ENCODE measurements at regions not wholly inside any gene's neighbourhood (a gene's known extent, or its start where the extent isn't known, plus 50 kb on each side); places are given as distances from the start of the nearest gene placed in this dataset.
"Not testable (repeated sequence)": the region's sequence is repeated elsewhere in the genome, so short reads cannot be mapped to it uniquely, and the experiment has no call there.

DNA sequence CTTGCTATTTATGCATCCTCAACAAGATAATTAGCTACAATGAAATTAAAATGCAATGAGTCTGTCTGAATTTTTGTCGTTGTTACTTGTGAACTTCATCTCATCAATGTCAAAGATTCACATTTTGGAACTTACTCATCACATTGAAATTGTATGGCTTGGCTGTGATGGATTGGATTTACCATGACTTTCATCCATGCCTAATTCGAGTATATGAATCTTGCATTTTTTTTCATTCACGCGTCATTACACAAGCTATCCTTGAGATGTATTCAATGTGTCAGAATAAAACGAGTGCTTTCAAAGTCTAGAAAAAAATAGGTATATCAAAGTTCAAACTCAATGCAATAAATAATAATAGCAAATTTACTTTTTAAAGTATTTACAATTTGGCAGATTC is 265.3 kb downstream of the MAP2K6 start:
- Histone ChIP-seq H3K27ac (ENCODE audit: low read depth, low read length) (no peak overlapping the region), H3K9me3 (ENCODE audit: low read length) (no peaks in the 10 kb centered on the region), H3K27me3 (ENCODE audit: insufficient read depth, low read length, poor library complexity, severe bottlenecking) (no peaks in the 10 kb centered on the region), H3K36me3 (ENCODE audit: insufficient read depth, low read length) (no peaks in the 10 kb centered on the region), H3K4me1 (ENCODE audit: insufficient read depth, low read length) (no peaks in the 10 kb centered on the region), H3K4me3 (ENCODE audit: low read length) (no peak overlapping the region)
- H3K4me3 Mint-ChIP-seq, result no peak overlapping the region
- no peaks in the 10 kb centered on the region for H3K4me1 Mint-ChIP-seq
- no peaks in the 10 kb centered on the region for H3K36me3 Mint-ChIP-seq
- H3K27me3 Mint-ChIP-seq, result peaks cover 0 to 3% of the 10 kb centered on the region in 2 donors
- ChIA-PET CTCF (no interaction called here), POLR2A (no interaction called here)
- H3K27ac Mint-ChIP-seq, result no peak overlapping the region
- H3K9me3 Mint-ChIP-seq, result peaks cover 2 to 5% (median 4%) of the 10 kb centered on the region in 5 donors
- no peak for DNase-seq

DNA sequence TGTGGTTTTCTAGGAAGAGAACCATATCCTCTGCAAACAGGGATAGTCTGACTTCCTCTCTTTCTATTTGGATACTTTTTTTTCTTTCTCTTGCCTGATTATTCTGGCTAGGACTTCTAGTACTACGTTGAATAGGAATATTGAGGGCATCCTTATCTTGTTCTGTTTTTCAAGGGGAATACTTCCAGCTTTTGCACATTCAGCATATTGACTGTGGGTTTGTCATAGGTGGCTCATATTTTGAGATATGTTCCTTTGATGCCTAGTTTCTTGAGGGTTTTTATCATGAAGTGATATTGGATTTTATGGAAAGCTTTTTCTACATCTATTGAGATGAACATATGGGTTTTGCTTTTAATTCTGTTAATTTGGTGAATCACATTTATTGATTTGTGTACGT is 269.8 kb downstream of the MAP2K6 start:
- Mint-ChIP-seq H3K36me3 (no peaks in the 10 kb centered on the region), H3K9me3 (peaks cover 11 to 24% (median 17%) of the 10 kb centered on the region in 5 donors), H3K27ac (no peak overlapping the region), H3K27me3 (peaks cover 8 to 12% of the 10 kb centered on the region in 2 donors), H3K4me3 (no peak overlapping the region), H3K4me1 (no peaks in the 10 kb centered on the region)
- no peaks in the 10 kb centered on the region for H3K4me1 ChIP-seq (ENCODE audit: insufficient read depth, low read length)
- H3K4me3 ChIP-seq (ENCODE audit: low read length), result no peak overlapping the region
- CTCF ChIA-PET, result interaction anchor here (1.3 kb wide), 1 partner anchor 24 kb away, joined by 4 read pairs; no protein-coding TSS in a partner anchor
- H3K36me3 ChIP-seq (ENCODE audit: insufficient read depth, low read length), result no peaks in the 10 kb centered on the region
- POLR2A ChIA-PET, result no interaction called here
- no peak overlapping the region for H3K27ac ChIP-seq (ENCODE audit: low read depth, low read length)
- H3K27me3 ChIP-seq (ENCODE audit: insufficient read depth, low read length, poor library complexity, severe bottlenecking), result no peaks in the 10 kb centered on the region
- no peaks in the 10 kb centered on the region for H3K9me3 ChIP-seq (ENCODE audit: low read length)
- no peak for DNase-seq

DNA sequence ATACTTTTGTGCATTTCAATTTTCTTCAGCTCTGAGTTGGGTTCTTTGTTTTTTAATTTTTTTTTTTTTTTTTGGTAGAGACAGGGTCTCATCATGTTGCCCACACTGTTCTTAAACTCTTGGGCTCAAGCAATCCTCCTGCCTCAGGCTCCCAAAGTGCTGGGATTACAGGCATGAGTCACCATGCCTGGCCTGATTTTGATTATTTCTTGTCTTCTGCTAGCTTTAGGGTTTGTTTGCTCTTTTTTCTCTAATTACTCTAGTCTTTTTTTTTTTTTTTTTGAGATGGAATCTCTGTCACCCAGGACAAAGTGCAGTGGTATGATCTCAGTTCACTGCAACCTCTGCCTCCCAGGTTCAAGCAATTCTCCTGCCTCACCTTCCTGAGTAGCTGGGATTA is 270.7 kb downstream of the MAP2K6 start:
- DNase-seq; H3K36me3 Mint-ChIP-seq; H3K27ac Mint-ChIP-seq; H3K9me3 ChIP-seq (ENCODE audit: low read length); H3K4me1 Mint-ChIP-seq; H3K4me1 ChIP-seq (ENCODE audit: insufficient read depth, low read length); H3K36me3 ChIP-seq (ENCODE audit: insufficient read depth, low read length); H3K4me3 Mint-ChIP-seq; H3K4me3 ChIP-seq (ENCODE audit: low read length); CTCF ChIA-PET; POLR2A ChIA-PET; H3K27ac ChIP-seq (ENCODE audit: low read depth, low read length); H3K27me3 ChIP-seq (ENCODE audit: insufficient read depth, low read length, poor library complexity, severe bottlenecking): not testable (repeated sequence)
- Mint-ChIP-seq H3K9me3 (peaks cover 14 to 24% (median 21%) of the 10 kb centered on the region in 5 donors), H3K27me3 (peaks cover 12% of the 10 kb centered on the region in 2 donors)

DNA sequence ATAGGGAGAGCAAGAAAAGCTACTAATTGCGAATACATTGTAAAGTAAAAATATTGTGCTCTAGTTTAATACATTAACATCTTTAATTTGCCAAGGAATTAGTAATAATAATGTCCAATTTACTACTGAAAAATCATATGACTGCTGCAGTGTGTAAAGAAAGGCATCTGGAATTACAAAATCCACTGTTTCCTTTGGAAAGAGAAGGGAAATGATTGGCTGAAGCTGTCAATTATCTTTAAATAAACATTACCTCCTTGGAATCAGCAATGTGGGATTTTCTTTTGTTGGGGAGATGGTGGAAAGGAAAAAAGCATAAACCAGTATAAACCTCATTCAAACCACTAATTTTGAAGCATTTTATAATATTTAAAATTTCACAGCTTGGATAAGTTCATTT is 276.0 kb downstream of the MAP2K6 start:
- H3K4me3 ChIP-seq (ENCODE audit: low read length), result no peak overlapping the region
- CTCF ChIA-PET, result no interaction called here
- no peaks in the 10 kb centered on the region for H3K4me1 ChIP-seq (ENCODE audit: insufficient read depth, low read length)
- H3K27me3 ChIP-seq (ENCODE audit: insufficient read depth, low read length, poor library complexity, severe bottlenecking), result no peaks in the 10 kb centered on the region
- Mint-ChIP-seq H3K4me1 (no peaks in the 10 kb centered on the region), H3K9me3 (peaks cover 10 to 19% (median 17%) of the 10 kb centered on the region in 5 donors), H3K4me3 (no peak overlapping the region), H3K27me3 (peaks cover 7 to 12% of the 10 kb centered on the region in 2 donors), H3K36me3 (no peaks in the 10 kb centered on the region), H3K27ac (no peak overlapping the region)
- no peaks in the 10 kb centered on the region for H3K9me3 ChIP-seq (ENCODE audit: low read length)
- POLR2A ChIA-PET, result no interaction called here
- no peak overlapping the region for H3K27ac ChIP-seq (ENCODE audit: low read depth, low read length)
- DNase-seq, result no peak
- H3K36me3 ChIP-seq (ENCODE audit: insufficient read depth, low read length), result no peaks in the 10 kb centered on the region

DNA sequence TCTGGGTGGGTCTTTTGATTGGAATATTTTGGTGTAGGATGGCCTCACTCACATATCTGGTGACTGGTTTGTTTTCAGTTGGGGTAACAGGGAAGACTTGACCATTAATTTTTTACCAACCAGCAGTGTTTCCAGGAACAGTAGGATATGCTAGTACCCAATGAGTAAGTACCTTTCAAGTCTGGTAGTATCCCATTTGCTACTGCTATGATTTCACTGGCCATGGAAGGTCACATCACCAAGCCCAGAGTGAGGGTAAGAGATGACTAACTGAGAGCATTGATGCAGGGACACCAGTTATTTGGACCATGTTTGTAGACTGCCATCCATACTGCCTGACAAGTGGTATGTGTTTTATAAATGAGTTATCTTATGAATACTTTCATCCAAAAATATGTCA is 277.7 kb downstream of the MAP2K6 start:
- DNase-seq, result no peak
- Mint-ChIP-seq H3K9me3 (peaks cover 10 to 18% (median 11%) of the 10 kb centered on the region in 5 donors), H3K27ac (no peak overlapping the region), H3K4me1 (no peaks in the 10 kb centered on the region), H3K27me3 (peaks cover 7 to 12% of the 10 kb centered on the region in 2 donors), H3K36me3 (no peaks in the 10 kb centered on the region), H3K4me3 (no peak overlapping the region)
- no peaks in the 10 kb centered on the region for H3K9me3 ChIP-seq (ENCODE audit: low read length)
- H3K27ac ChIP-seq (ENCODE audit: low read depth, low read length), result no peak overlapping the region
- H3K27me3 ChIP-seq (ENCODE audit: insufficient read depth, low read length, poor library complexity, severe bottlenecking), result no peaks in the 10 kb centered on the region
- H3K36me3 ChIP-seq (ENCODE audit: insufficient read depth, low read length), result no peaks in the 10 kb centered on the region
- ChIA-PET POLR2A (no interaction called here), CTCF (no interaction called here)
- no peaks in the 10 kb centered on the region for H3K4me1 ChIP-seq (ENCODE audit: insufficient read depth, low read length)
- no peak overlapping the region for H3K4me3 ChIP-seq (ENCODE audit: low read length)

DNA sequence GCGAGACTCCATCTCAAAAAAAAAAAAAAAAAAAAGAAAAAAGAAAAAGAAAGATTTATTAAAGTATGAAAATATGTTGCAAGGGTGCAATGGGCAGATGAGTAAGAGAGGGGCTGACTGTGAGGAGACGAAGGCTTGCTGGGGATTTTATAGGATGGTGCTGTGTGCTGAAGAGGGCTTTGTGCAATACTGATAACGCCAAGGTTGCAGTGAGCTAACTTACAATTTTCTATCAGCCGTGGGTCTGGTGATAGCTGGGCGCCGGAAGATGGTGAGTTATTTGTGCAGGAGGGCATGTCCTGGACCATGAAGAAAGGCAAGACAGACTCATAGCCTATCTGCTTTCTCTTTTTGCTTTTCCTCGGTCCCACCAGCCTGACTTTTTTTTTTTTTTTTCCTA is 281.1 kb downstream of the MAP2K6 start:
- Histone ChIP-seq H3K4me1 (ENCODE audit: insufficient read depth, low read length) (no peaks in the 10 kb centered on the region), H3K4me3 (ENCODE audit: low read length) (no peak overlapping the region), H3K27ac (ENCODE audit: low read depth, low read length) (no peak overlapping the region), H3K9me3 (ENCODE audit: low read length) (no peaks in the 10 kb centered on the region), H3K27me3 (ENCODE audit: insufficient read depth, low read length, poor library complexity, severe bottlenecking) (no peaks in the 10 kb centered on the region), H3K36me3 (ENCODE audit: insufficient read depth, low read length) (no peaks in the 10 kb centered on the region)
- H3K27ac Mint-ChIP-seq, result no peak overlapping the region
- POLR2A ChIA-PET, result no interaction called here
- peaks cover 0 to 5% of the 10 kb centered on the region in 2 donors for H3K27me3 Mint-ChIP-seq
- H3K4me3 Mint-ChIP-seq, result no peak overlapping the region
- no peak for DNase-seq
- peaks cover 0 to 3% (median 0%) of the 10 kb centered on the region in 3 donors for H3K36me3 Mint-ChIP-seq
- H3K4me1 Mint-ChIP-seq, result no peaks in the 10 kb centered on the region
- H3K9me3 Mint-ChIP-seq, result peaks cover 6 to 15% (median 14%) of the 10 kb centered on the region in 5 donors
- CTCF ChIA-PET, result no interaction called here

DNA sequence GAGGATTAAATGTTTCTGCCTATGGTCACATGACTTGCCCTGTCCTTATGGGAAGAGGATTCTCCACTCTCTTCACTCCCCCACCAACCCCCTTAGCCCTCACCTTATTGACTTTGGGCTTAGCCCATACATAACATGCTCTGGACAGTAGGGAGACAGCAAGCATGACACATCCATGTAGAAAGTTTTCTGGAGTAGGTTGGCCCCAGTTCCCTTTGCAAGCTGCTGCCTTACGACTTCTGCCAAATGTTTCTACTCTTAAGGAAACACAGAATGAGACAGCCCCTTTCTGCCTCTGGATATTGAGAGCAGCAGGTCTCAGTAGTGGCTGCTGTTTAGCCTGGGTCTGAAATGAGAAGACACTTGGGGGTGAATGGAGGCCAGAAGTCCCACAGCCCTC is 282.2 kb downstream of the MAP2K6 start:
- H3K27me3 ChIP-seq (ENCODE audit: insufficient read depth, low read length, poor library complexity, severe bottlenecking), result no peaks in the 10 kb centered on the region
- no peaks in the 10 kb centered on the region for H3K4me1 ChIP-seq (ENCODE audit: insufficient read depth, low read length)
- no peak overlapping the region for H3K27ac ChIP-seq (ENCODE audit: low read depth, low read length)
- Mint-ChIP-seq H3K4me3 (no peak overlapping the region), H3K4me1 (no peaks in the 10 kb centered on the region), H3K27ac (no peak overlapping the region), H3K27me3 (peaks cover 0 to 5% of the 10 kb centered on the region in 2 donors), H3K9me3 (peaks cover 6 to 15% (median 14%) of the 10 kb centered on the region in 5 donors), H3K36me3 (peaks cover 0 to 3% (median 0%) of the 10 kb centered on the region in 3 donors)
- H3K9me3 ChIP-seq (ENCODE audit: low read length), result no peaks in the 10 kb centered on the region
- DNase-seq, result no peak
- CTCF ChIA-PET, result no interaction called here
- no peak overlapping the region for H3K4me3 ChIP-seq (ENCODE audit: low read length)
- no peaks in the 10 kb centered on the region for H3K36me3 ChIP-seq (ENCODE audit: insufficient read depth, low read length)
- POLR2A ChIA-PET, result no interaction called here

DNA sequence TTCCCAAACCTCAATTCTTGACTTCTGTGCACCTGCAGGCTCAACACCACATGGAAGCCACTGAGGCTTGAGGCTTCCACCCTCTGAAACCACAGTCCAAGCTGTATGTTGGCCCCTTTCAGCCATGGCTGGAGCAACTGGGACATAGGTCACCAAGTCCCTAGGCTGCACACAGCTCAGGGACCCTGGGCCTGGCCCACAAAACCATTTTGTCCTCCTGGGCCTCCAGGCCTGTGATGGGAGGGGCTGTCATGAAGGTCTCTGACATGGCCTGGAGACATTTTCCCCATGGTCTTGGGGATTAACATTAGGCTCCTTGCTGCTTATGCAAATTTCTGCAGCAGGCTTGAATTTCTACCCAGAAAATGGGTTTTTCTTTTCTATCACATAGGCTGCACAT is 283.9 kb downstream of the MAP2K6 start:
- DNase-seq; H3K4me3 ChIP-seq (ENCODE audit: low read length); H3K4me1 Mint-ChIP-seq; H3K27me3 Mint-ChIP-seq; H3K27ac ChIP-seq (ENCODE audit: low read depth, low read length); H3K9me3 ChIP-seq (ENCODE audit: low read length); H3K4me3 Mint-ChIP-seq; POLR2A ChIA-PET; CTCF ChIA-PET; H3K36me3 ChIP-seq (ENCODE audit: insufficient read depth, low read length); H3K27ac Mint-ChIP-seq; H3K4me1 ChIP-seq (ENCODE audit: insufficient read depth, low read length); H3K36me3 Mint-ChIP-seq; H3K27me3 ChIP-seq (ENCODE audit: insufficient read depth, low read length, poor library complexity, severe bottlenecking): not testable (repeated sequence)
- H3K9me3 Mint-ChIP-seq, result peaks cover 6 to 17% (median 14%) of the 10 kb centered on the region in 5 donors

DNA sequence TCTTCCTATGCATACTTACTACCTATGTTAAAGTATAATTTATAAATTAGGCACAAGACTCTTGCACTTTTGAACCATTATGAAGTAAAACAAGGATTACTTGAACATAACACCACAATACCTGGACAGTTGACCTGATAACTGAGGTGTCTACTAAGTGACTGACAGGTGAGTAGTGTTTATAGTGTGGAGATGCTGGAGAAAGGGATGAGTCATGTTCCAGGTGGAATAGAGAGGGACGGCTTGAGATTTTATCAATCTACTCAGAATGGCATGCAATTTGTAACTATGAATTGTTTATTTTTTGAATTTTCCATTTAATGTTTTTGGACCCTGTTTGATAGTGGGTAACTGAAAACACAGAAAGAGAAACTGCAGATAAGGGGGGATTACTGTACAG is 287.6 kb downstream of the MAP2K6 start:
- Histone ChIP-seq H3K27me3 (ENCODE audit: insufficient read depth, low read length, poor library complexity, severe bottlenecking) (no peaks in the 10 kb centered on the region), H3K4me3 (ENCODE audit: low read length) (no peak overlapping the region), H3K4me1 (ENCODE audit: insufficient read depth, low read length) (no peaks in the 10 kb centered on the region), H3K36me3 (ENCODE audit: insufficient read depth, low read length) (no peaks in the 10 kb centered on the region), H3K9me3 (ENCODE audit: low read length) (no peaks in the 10 kb centered on the region), H3K27ac (ENCODE audit: low read depth, low read length) (no peak overlapping the region)
- DNase-seq, result no peak
- no peaks in the 10 kb centered on the region for H3K4me1 Mint-ChIP-seq
- H3K27me3 Mint-ChIP-seq, result peaks cover 0 to 2% of the 10 kb centered on the region in 2 donors
- H3K36me3 Mint-ChIP-seq, result peaks cover 0 to 3% (median 0%) of the 10 kb centered on the region in 3 donors
- ChIA-PET POLR2A (no interaction called here), CTCF (no interaction called here)
- peaks cover 6 to 14% (median 10%) of the 10 kb centered on the region in 5 donors for H3K9me3 Mint-ChIP-seq
- H3K4me3 Mint-ChIP-seq, result no peak overlapping the region
- H3K27ac Mint-ChIP-seq, result no peak overlapping the region
